ENCODE measurements at regions not wholly inside any gene's neighbourhood (a gene's known extent, or its start where the extent isn't known, plus 50 kb on each side); places are given as distances from the start of the nearest gene placed in this dataset.

GRCh38 chr2:12649602-12650400 lies 66.9 kb upstream of the TRIB2 start:
- TF ChIP-seq POLR2AphosphoS5 (IDR thresholded peaks at IDR 0.05; ENCODE audit: low read depth, low read length) (no peak), POLR2A (IDR thresholded peaks at IDR 0.05; ENCODE audit: low read depth, low read length) (no peak)
